Activated CD8-positive, alpha-beta memory T cell treated with anti-CD3 and anti-CD28 coated beads for 4 hours (primary cell): ENCODE measurements at regions not wholly inside any gene's neighbourhood (a gene's known extent, or its start where the extent isn't known, plus 50 kb on each side); places are given as distances from the start of the nearest gene placed in this dataset.

Experiments
- DNase-seq, 2 donors: peaks; one replicate each; pipeline ENCODE4 v3.0.0-alpha.2; 2020; ENCODE audit warnings: low read depth in 2 of 2

DNA sequence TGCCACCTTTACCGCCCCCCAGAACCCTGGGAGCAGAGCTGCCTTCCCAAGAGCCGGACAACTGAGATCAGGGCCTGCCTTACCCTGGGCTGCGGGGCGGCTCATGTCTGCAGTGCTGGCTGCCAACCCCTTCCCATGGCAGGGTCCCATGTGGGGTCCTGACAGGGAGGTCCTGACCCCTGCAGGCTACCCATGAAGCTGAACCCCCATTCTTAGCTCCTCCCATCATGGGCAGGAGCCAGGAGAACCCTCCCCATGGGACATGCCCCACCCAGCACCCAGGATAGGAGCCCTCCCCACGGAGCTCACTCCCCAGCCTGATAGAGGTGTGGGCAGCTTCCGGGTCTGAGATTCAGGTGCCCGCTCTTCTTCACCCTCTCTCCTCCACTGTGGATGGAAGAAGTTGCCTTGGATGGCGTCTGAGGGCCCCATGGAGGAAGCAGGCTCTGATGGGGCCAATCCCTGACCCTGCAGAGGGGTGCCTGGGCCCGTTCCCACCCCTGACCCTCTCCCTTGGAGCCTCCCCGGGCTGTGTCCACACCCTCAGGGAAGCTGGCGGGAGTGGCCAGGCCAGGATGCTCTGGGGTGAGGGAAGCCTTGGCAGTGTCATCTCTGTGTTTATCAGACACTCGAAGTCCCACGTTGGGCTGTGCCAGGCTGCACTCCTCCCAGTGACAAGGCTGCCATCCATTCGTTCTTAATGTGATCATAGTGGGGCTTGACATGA, 1508.2 kb downstream of the BRD1 start:
- no peak for DNase-seq

DNA sequence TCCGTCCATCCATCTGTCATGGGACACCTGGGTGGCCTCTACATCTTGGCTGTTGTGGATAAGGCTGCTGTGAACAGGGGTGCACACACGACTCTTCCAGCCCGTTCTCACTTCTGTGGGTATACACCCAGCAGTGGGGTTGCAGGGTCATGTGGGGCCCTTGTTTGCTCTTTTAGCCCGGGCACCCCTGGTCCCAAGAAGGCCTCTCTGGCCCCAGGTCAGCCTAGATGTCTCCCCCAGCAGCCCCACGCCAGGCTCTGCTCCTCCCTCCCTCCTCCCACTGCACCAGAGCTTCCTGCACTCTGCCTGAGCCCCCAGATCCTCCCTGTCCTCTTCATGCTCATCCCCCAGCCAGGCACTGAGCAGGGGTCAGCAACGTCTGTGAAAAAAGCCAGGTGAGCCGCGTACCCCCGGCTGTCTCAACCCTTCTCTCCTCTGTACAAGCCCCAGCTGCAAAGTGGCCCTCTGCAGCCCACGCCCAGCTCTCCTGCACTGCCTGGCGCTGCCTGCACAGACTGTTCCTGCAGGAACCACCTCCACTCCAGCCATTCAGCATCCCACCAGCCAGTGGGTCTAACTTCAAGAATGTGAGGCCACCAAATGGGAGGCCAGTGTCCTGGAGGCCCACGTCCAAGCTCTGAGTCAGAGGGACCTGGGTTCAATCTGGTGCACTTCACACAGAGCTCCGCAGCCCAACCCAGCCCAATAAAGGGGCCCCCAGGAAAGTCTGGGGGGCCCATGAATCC, 1508.9 kb downstream of the BRD1 start:
- DNase-seq, result no peak

DNA sequence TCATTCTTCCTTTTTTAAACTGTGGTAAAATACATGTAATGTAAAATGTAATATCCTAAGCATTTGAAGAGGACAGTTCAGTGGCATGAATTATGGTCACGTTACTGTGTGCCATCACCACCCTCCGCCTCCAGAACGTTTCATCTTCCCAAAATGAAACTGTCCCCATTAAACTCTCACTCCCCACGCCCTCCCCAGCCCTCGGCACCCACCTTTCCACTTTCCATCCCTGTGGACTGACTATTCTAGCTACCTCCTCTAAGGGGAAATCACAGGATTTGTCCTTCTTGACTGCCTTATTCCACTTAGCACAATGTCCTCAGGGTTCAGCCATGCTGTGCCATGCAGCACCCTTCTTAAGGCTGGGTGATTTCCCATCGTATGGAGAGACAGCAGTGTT, 1509.5 kb downstream of the BRD1 start:
- DNase-seq, result no peak

DNA sequence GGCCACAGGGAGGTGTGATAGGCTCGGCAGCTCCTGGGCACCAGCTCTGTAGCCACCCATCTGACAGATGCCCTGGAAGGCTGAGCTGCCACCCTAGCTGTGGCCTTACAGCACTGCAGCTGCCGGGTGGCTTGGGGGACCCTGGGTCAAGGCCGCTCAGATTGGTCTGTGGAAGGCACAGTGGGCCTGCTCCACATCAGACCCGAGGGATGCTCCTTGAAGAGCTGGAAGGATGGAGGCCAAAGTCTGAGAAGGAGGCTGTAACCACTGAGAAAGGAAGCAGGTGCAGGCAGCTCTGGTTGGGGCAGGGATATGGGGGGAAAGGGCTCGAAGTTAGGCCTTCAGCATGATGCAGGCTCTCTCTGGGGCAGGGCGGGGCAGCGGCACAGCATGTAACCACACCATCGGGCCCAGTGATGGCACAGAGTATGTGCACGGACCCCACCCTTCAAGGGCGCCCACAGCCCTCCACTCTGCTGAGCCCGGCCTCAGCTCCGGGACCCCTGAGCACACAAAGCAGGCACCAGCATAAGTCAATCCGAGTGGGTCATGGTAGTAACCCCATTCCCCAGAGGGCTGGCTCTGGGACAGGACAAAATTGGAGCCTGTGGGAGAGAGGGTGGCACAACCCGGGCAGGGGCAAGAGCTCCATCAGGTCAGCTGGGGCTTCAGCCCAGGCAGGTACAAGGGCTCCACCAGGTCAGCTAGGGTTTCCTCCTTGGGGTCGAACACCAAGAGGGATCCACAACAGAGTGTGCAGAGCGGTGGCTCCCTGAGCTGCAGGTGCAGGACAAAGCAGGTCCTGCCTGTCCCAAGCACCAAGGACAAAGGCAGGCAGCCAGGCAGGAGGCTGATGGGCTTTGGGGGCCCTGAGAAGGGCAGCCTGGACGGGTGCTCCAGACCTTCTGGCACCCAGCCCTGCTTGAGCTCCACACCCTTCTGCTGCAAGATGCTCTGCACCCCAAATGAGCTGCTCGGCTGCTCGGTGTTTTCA, 1511.1 kb downstream of the BRD1 start:
- DNase-seq, result no peak

DNA sequence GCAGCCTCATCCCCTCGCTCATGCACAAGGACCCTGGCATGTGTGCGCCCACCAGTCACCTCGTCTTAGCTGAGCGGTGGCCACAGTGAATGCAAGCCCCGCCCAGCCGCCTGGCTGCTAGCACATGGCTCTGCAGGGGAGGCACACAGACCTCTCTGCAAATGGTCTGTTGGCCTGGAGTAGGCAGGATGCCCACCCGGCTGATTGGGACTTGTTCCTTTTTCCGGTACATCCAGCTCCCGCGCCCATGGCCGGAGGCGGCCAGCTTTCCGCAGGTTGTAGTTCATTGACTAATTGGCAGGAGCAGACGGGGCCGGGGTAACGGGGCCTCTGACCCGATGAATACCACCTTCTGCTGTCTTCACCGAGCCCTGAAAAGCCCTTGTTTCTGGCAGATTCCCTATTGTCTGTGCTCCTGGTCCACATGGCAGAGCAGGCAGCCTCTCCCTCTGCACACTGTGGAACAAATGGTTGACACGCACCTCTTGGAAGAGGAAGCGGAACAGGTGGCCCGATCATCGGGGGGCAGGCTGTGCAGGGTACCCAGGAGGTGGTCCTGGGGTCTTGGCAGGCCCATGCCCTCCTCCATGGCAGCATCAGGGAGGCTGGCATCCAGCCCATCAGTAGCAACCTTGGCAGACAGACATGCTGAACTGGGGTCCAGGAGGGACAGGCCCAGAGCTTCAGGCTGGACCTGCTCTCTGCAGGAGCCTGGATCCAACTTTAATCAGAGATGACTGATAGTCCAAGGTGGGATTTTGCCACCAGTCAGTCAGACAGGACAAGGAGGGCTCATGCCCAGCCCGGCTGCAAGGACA, 1512.0 kb downstream of the BRD1 start:
- DNase-seq, result no peak

DNA sequence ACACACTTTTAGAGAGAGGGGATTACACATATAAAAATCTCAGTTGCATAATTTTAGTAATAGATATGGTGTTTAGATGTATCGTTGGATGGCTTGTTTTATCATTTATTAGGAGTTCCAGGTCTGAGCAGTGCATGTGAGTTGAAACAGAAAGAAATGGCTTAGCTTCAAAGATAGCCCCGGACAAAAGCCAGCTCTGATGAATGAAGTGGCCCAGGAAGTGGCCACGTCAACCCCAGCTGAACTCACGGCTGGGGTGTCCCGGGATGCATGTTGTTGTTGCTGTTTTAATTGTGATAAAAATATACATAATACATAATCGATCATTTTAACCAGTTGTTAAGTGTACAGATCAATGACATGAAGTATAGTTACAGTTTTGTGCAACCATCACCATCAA, 1513.6 kb downstream of the BRD1 start:
- no peak for DNase-seq

DNA sequence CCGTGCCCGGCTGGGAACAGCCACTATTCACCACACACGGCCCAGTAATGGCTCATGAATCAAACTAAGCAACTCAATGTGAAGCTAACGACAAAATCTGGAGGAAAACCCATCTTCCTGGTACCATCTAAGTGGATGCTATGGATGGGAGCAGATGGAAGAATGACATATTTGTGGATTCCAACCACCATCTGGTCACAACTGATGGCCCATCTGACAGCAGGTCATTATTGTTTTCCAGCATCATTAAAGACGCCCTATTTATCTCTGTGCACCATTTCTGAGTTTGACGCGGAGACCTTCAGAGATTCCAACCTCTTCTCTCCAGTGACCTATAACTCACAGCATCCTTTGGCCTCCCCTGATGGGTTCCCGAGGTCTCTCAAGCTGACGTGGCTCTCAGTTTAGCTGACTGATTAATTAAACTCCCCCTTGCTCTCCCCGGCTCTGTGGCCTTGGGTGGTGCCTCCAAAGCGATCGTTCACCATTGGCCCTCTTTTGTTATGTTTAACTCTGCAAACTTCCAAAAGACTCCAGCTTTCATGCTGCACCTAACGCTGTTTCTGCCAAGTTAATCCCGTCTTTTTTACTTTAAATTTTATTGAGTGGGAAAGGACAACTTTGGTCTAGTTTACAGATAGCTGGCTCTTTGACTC, 1514.4 kb downstream of the BRD1 start:
- no peak for DNase-seq

DNA sequence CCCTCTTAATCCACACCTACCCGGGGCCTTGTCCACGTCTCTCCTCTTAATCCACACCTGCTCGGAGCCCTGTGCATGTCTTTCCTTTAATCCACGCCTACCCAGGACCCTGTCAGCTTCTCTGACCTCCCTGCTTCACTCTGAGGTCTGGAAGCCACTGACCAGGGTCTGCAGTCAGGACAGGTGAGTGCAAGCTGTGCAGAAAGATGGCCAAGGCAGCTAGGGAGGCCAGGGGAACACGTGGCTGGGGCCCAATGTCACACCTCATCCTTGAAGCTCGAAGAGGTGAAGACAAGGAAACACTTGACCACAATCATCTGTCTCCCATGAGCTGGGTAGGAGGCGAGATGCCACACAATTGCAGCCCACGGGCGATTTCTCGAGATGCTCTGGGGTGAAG, 1516.9 kb downstream of the BRD1 start:
- DNase-seq, result no peak

DNA sequence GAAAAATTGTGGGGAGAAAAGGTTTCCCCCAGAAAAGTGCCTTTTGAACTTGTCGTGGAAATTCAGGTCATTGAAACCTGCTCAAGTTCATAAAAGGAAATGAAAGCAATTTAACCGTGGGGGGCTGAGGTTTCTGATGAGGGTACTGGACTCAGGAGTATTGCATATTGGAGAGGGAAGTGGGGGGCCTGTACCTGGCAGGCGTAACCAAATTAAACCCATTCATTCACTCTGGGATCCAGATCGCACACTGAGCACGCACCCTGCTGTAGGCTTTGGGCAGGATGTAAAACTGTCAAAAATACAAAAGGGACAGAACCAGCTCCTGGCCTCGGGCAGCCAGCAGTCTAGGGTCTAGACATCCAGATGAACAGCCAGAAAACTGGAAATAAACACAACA, 1517.4 kb downstream of the BRD1 start:
- no peak for DNase-seq

DNA sequence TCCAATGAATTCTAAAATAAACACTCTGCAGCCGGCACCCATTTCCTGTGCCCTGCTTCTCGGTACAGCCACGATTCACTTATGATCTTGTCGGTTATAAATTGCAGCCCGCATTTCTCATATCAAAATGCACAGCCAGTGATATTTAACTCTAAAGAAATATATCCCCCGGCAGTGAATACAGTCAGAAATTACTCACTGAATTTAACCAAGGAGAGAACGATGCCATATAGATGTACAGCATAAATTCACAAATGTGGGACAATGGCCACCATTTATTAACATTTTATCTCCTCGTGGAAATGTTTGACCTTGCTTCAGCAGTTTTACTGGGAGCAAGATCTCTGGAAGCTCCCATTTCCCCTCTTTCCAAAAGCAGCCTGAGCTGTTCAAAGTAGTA, 1517.8 kb downstream of the BRD1 start:
- DNase-seq, result no peak

DNA sequence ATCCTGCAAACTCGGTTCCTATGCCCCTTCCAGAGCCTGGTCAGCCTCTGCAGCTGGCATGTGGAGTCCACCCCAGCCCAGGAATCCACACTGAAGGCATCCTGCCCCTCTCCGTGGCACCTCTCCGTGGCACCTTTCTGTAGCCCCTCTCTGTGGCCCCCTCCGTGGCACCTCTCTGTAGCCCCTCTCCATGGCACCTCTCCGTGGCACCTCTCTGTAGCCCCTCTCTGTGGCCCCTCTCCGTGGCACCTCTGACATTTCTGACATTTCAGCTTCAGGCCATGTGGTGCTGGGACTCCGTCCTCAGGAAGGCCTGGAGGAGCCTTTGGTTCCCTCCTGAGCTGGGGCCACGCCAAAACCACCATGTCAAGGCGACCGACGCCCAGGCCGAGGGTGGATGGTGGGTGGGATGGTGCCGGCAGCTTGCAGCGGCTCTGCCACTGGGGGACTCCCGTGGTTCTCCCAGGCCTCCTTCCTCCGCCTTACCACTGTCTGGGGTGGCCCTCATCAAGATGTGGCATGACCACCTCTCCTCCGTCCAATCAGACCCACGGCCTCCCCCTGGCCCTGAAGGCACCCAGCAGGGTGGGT, 1518.5 kb downstream of the BRD1 start:
- DNase-seq, result no peak

DNA sequence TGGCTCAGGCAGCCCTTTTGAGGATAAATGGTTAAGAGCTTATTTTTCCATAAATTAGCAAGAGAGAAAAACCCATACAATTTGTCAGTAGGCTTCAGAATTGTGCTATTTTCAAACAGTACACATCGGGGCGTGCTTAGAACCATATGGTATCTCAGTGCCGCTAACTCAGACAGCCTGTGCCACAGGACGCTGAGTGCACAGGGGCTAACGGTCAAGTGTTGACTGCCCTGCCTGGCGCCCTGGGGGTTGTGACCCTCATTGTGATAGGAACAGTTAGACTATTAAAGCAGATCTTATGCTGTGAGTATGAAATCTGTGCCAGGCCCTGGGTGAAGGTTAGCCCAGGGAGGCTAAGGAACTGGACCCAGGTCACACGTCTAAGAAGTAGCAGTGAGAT, 1519.7 kb downstream of the BRD1 start:
- DNase-seq, result no peak

DNA sequence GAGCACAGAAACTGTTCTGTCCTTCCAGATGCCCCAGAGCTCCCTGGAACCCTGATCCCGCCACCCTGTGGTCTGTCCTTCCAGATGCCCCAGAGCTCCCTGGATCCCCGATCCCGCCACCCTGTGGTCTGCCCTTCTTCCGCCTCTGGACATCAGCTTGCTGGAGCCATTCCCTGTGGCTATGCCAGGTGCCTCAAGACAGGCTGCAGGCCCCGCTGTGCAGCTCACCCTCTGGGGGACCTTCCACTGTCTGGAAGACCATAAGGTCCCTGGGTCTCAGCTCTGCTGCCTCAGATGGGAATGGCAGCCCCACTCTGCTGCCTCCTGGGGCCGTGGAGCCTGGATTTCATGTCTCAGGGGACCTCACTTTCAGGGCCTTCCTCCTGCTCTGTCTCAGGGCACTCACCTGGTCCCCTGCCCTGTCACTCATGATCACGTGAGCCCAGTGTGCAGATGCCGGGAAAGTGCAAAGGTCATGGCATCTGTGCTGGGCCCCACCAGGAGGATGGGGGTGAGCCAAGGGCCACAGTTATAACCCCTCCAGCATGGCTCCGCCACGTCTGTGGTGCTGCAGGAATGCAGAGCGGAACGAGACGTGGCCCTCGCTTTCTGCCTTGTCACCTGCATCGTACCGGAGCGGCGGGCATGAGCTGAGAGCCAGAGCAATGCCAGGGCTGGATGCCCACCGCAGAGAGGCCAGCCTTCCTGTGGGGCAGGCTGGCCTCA, 1520.7 kb downstream of the BRD1 start:
- DNase-seq, result no peak

DNA sequence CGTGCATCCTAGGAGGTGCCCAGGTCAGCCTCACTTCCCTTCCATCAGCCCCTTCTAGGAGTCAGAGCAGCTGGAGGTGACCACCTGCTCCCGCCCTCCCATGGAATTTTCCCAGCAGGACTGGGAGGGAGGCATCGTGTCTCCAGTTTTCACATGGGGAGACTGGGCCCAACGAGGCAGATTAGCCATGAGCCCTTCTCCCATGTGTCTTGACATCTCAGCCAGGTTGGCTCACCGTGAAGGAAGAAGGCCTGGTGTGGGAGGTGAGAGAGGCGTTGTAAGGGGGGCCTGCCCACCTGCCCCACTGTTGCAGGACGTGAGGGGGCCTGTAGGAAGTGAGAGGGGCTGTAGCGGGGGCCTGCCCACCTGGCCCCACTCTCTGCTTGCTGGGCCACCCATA, 1521.4 kb downstream of the BRD1 start:
- DNase-seq, result no peak

DNA sequence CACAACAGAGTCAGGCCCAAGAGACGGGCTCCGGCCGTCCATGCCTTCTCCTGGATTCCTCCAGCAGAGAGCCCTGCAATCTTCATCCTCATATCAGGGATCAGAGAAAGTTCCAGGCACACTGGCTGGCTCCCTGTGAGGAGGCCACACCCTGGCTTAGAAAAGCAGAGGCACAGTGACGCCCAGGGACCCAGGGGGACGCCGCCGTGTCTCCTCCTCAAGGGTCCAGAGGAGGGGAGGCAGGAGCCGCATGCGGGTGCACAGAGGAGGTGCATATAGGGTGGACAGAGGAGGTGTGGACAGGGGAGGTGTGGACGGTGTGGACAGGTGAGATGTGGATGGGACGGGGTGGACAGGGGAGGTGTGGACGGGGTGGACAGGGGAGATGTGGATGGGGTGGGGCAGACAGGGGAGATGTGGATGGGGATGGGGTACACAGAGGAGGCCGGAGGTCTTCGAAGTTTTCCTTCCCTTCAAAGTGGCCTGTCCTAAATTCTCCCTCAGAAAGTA, 1521.9 kb downstream of the BRD1 start:
- no peak for DNase-seq

DNA sequence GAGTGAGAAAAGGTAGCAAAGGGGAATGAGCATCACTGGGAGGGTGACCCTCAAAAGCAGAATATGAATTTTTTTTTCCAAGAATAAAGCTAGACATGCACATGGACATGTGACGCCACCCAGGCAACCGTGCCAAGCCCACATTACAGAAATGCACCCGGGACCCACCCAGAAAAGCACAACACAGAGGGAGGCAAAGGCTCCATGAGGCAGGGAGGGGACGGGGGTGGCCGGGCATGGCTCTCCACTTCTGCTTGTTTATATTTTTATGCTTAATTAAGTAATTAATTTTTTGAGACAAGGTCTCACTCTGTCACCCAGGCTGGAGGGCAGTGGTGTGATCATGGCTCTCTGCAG, 1524.3 kb downstream of the BRD1 start:
- DNase-seq, result no peak

DNA sequence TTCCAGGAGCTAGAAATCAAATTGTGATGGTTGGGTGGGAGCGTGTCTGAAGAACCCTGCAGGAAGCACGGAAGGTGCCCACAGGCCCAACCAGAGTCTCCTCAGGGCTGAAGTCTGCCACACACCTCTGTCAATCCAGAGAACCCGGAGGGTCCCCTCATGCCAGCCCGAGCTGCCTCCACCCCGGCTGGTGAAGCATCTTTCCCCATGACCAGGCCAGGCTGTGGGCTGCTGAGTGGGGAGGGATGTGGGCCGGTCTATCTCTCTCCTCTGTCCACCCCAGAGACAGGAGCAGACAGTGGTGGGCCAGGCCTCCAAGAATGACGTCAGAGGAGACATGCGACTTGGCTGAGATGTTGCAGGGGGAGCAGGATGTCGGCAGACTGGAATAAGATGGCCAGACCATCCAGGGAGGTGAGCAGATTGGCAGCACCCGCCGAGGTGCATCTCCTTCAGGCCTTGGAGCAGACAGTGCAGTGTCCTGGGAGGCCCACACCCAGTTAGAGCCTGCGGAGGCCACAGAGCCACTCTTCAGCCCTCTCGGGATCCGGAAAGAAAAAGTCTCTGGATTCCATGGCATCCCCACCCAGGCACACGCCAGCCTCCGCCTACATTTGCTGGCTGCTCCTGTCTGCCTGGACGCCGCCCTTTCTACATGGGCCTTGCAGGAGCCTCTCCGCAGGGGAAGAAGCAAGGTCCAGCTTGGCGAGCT, 1524.9 kb downstream of the BRD1 start:
- no peak for DNase-seq

DNA sequence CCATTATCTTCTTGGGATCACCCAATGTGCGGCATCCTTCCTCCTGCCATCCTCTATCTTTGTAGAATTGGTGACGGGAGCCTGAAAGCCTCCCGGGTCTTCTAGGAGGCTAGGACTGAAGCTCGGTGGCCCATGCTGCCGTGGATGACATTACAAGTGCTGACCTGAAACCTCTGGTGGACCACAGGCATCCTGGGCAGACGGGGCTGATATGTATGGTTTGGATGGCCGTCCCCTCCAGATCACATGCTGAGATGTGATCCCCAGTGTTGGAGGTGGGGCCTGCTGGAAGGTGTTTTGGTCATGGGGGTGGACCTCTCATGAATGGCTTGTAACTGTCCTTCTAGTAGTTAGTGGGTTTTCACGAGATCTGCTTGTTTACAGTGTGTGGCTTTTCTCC, 1525.8 kb downstream of the BRD1 start:
- no peak for DNase-seq

DNA sequence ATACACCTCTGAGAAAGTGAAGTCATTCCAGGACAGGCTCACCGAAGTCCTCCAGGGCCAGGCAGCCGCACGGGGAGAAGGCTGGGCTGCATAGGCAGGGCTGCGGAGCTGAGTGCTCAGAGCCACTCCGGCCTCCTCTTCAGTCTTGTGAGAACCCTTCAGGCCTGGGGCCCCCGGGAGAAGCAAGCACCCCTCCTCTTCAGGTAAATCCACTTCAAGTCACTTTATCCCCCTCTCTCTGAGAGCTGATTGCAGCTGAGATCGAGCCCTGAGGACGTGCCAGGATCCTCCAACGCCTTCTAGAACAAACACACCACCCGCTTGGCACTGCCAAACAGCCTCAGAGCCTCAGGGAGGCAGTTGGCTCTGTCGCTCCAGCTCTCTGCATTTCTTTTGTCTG, 1526.3 kb downstream of the BRD1 start:
- DNase-seq, result no peak
